ENCODE measurements at regions not wholly inside any gene's neighbourhood (a gene's known extent, or its start where the extent isn't known, plus 50 kb on each side); places are given as distances from the start of the nearest gene placed in this dataset.

GRCh38 chr2:19785867-19786266 lies 115.9 kb downstream of the TTC32 start:
- DNase-seq (ENCODE audit: low read depth in 4 of 4, low spot score in 3 of 4), result no peak

GRCh38 chr2:19785447-19785846 lies 116.3 kb downstream of the TTC32 start:
- DNase-seq (ENCODE audit: low read depth in 4 of 4, low spot score in 3 of 4), result no peak

GRCh38 chr2:19784456-19784855 lies 117.3 kb downstream of the TTC32 start:
- DNase-seq (ENCODE audit: low read depth in 4 of 4, low spot score in 3 of 4), result no peak

GRCh38 chr2:19783935-19784334 lies 117.8 kb downstream of the TTC32 start:
- no peak for DNase-seq (ENCODE audit: low read depth in 4 of 4, low spot score in 3 of 4)

GRCh38 chr2:19776941-19777514 lies 124.8 kb downstream of the TTC32 start:
- no peak for DNase-seq (ENCODE audit: low read depth in 4 of 4, low spot score in 3 of 4)

GRCh38 chr2:19775838-19776237 lies 125.9 kb downstream of the TTC32 start:
- no peak for DNase-seq (ENCODE audit: low read depth in 4 of 4, low spot score in 3 of 4)

GRCh38 chr2:19775315-19775714 lies 126.5 kb downstream of the TTC32 start:
- DNase-seq (ENCODE audit: low read depth in 4 of 4, low spot score in 3 of 4), result no peak

- DNase-seq (ENCODE audit: low read depth in 4 of 4, low spot score in 3 of 4), result no peak
These were observed 127.0 kb downstream of the TTC32 start for GRCh38 chr2:19774805-19775176.

- no peak for DNase-seq (ENCODE audit: low read depth in 4 of 4, low spot score in 3 of 4)
These were observed 128.8 kb downstream of the TTC32 start for GRCh38 chr2:19772981-19773380.

GRCh38 chr2:19769513-19769912 lies 132.3 kb downstream of the TTC32 start:
- DNase-seq (ENCODE audit: low read depth in 4 of 4, low spot score in 3 of 4), result no peak

GRCh38 chr2:19767899-19768298 lies 133.9 kb downstream of the TTC32 start:
- no peak for DNase-seq (ENCODE audit: low read depth in 4 of 4, low spot score in 3 of 4)

GRCh38 chr2:19764998-19765397 lies 136.8 kb downstream of the TTC32 start:
- DNase-seq (ENCODE audit: low read depth in 4 of 4, low spot score in 3 of 4), result no peak

- DNase-seq (ENCODE audit: low read depth in 4 of 4, low spot score in 3 of 4), result no peak
These were observed 138.1 kb downstream of the TTC32 start for GRCh38 chr2:19763731-19764130.

- DNase-seq (ENCODE audit: low read depth in 4 of 4, low spot score in 3 of 4), result no peak
These were observed 138.7 kb downstream of the TTC32 start for GRCh38 chr2:19762959-19763605.

- DNase-seq (ENCODE audit: low read depth in 4 of 4, low spot score in 3 of 4), result no peak
These were observed 139.6 kb downstream of the TTC32 start for GRCh38 chr2:19762142-19762541.

- DNase-seq (ENCODE audit: low read depth in 4 of 4, low spot score in 3 of 4), result no peak
These were observed 141.9 kb downstream of the TTC32 start for GRCh38 chr2:19759880-19760279.

- no peak for DNase-seq (ENCODE audit: low read depth in 4 of 4, low spot score in 3 of 4)
These were observed 143.1 kb downstream of the TTC32 start for GRCh38 chr2:19758658-19759057.

- DNase-seq (ENCODE audit: low read depth in 4 of 4, low spot score in 3 of 4), result no peak
These were observed 144.2 kb downstream of the TTC32 start for GRCh38 chr2:19757586-19757985.

- no peak for DNase-seq (ENCODE audit: low read depth in 4 of 4, low spot score in 3 of 4)
These were observed 146.9 kb downstream of the TTC32 start for GRCh38 chr2:19754907-19755306.

GRCh38 chr2:19753818-19754217 lies 148.0 kb downstream of the TTC32 start:
- no peak for DNase-seq (ENCODE audit: low read depth in 4 of 4, low spot score in 3 of 4)

- DNase-seq (ENCODE audit: low read depth in 4 of 4, low spot score in 3 of 4), result no peak
These were observed 148.5 kb downstream of the TTC32 start for GRCh38 chr2:19753314-19753713.

- no peak for DNase-seq (ENCODE audit: low read depth in 4 of 4, low spot score in 3 of 4)
These were observed 149.3 kb downstream of the TTC32 start for GRCh38 chr2:19752500-19752899.

- DNase-seq (ENCODE audit: low read depth in 4 of 4, low spot score in 3 of 4), result no peak
These were observed 150.2 kb downstream of the TTC32 start for GRCh38 chr2:19751631-19752030.

Data from right renal pelvis (tissue), 4 donors.